Ovary (tissue), 7 donors: ENCODE measurements at regions not wholly inside any gene's neighbourhood (a gene's known extent, or its start where the extent isn't known, plus 50 kb on each side); places are given as distances from the start of the nearest gene placed in this dataset.

Source experiments
- DNase-seq, 5 donors: peaks; one replicate each; pipeline ENCODE4 v3.0.0-alpha.2; 2019 to 2020
- H3K27ac ChIP-seq, 2 donors: fragments of 200-600 bp; one replicate each; pipeline versions ENCODE4 v1.5.1 to v1.8.0; 2019 to 2022
- H3K27me3 ChIP-seq: fragments of 200-600 bp; one replicate; pipeline ENCODE4 v1.8.0; 2022
- H3K36me3 ChIP-seq: fragments of 200-600 bp; sonication (generic); one replicate; pipeline ENCODE4 v1.5.1; 2019
- H3K4me1 ChIP-seq: one replicate; pipeline ENCODE4 v1.8.1; 2013; ENCODE audit warnings: mild to moderate bottlenecking, moderate library complexity; ENCODE audit not compliant: insufficient read depth
- H3K4me3 ChIP-seq: fragments of 200-600 bp; sonication (generic); one replicate; pipeline ENCODE4 v1.5.1; 2017
- H3K9me3 ChIP-seq, 2 donors: fragments of 200-600 bp in 1 of 2; sonication (generic) in 1 of 2; one replicate each; pipeline versions ENCODE4 v1.5.1 to v1.8.1; 2013 to 2019; ENCODE audit warnings: mild to moderate bottlenecking in 1 of 2, moderate library complexity in 1 of 2
- CTCF ChIP-seq, 3 donors: fragments of 450-650 bp in 2 of 3; fragments of 200-600 bp in 1 of 3; IDR thresholded peaks; one replicate each; pipeline versions ENCODE4 v1.5.1 to v1.8.0; 2016 to 2022; ENCODE audit warnings: antibody characterized with exemption in 3 of 3, mild to moderate bottlenecking in 1 of 3
- EP300 ChIP-seq: sonication (generic); formaldehyde crosslinking; IDR thresholded peaks from one replicate; pipeline ENCODE4 v1.6.1; 2017; ENCODE audit warnings: antibody characterized with exemption
- POLR2A ChIP-seq: fragments of 450-650 bp; IDR thresholded peaks from one replicate; pipeline ENCODE4 v1.6.1; 2017; ENCODE audit warnings: antibody characterized with exemption, mild to moderate bottlenecking, moderate library complexity
- WGBS, 3 donors: extraction: QIAGEN DNeasy Blood & Tissue Kit in 1 of 3; methylation state at CpG; one replicate each; pipeline versions ENCODE4 v1.1.5 to v1.1.7; 2013 to 2017; 5-methylcytosine and 5-hydroxymethylcytosine counted together
- intact Hi-C, 4 donors: fragments of 100-400 bp; cut with DNase I; formaldehyde crosslinking; loops; one replicate each; pipeline versions ENCODE4 v1.11.0 to v1.15.1; 2022 to 2023
- donor health status: DM: no; HTN: no; CAD: no; lungs with moderate emphysema.
- donor health status: DM: no; HTN: no; CAD: no.
- donor health status: Bipolar disorder and iron deficiency.
- donor health status: DM: no; HTN: no; CAD: no.
- donor health status: DM: yes; HTN: yes; CAD: no.

- H3K27ac ChIP-seq = no peak overlapping the region
- H3K36me3 ChIP-seq = no peaks in the 10 kb centered on the region
- TF ChIP-seq POLR2A (no peak), EP300 (no peak), CTCF (IDR thresholded peaks at IDR 0.05) (no peak)
- no peak for DNase-seq
- WGBS, 3 donors = 65 to 81% (median 75%) methylated on average over 5 of the region's 5 CpGs
- intact Hi-C loops = no loop called here
- no peaks in the 10 kb centered on the region for H3K9me3 ChIP-seq
- H3K27me3 ChIP-seq = no peaks in the 10 kb centered on the region
- no peak overlapping the region for H3K4me3 ChIP-seq
- no peaks in the 10 kb centered on the region for H3K4me1 ChIP-seq
These were observed 319.1 kb downstream of the KIF4B start for GRCh38 chr5:155332618-155333017.

GRCh38 chr5:155342956-155343355, 329.4 kb downstream of the KIF4B start:
- no peak for TF ChIP-seq CTCF (IDR thresholded peaks at IDR 0.05)
- no peak for TF ChIP-seq EP300
- no peak for TF ChIP-seq POLR2A
- Histone ChIP-seq H3K27ac (no peak overlapping the region), H3K36me3 (no peaks in the 10 kb centered on the region), H3K4me3 (no peak overlapping the region), H3K9me3 (no peaks in the 10 kb centered on the region), H3K4me1 (no peaks in the 10 kb centered on the region), H3K27me3 (no peaks in the 10 kb centered on the region)
- WGBS, 3 donors = 43 to 60% (median 57%) methylated on average over 2 of the region's 2 CpGs
- DNase-seq = no peak
- intact Hi-C loops = no loop called here

- Histone ChIP-seq H3K4me3 (no peak overlapping the region), H3K27ac (no peak overlapping the region), H3K36me3 (no peaks in the 10 kb centered on the region), H3K27me3 (no peaks in the 10 kb centered on the region), H3K4me1 (no peaks in the 10 kb centered on the region), H3K9me3 (no peaks in the 10 kb centered on the region)
- WGBS, 3 donors = 91 to 100% (median 95%) methylated on average over 1 of the region's 1 CpG
- TF ChIP-seq CTCF (IDR thresholded peaks at IDR 0.05) (no peak), EP300 (no peak), POLR2A (no peak)
- no peak for DNase-seq
- intact Hi-C loops = no loop called here
These were observed 329.9 kb downstream of the KIF4B start for GRCh38 chr5:155343468-155343867.

GRCh38 chr5:155353231-155353630, 339.7 kb downstream of the KIF4B start:
- Histone ChIP-seq H3K27ac (no peak overlapping the region), H3K27me3 (no peaks in the 10 kb centered on the region), H3K4me3 (no peak overlapping the region), H3K36me3 (no peaks in the 10 kb centered on the region), H3K9me3 (no peaks in the 10 kb centered on the region), H3K4me1 (no peaks in the 10 kb centered on the region)
- TF ChIP-seq EP300 (no peak), CTCF (IDR thresholded peaks at IDR 0.05) (no peak), POLR2A (no peak)
- no peak for DNase-seq
- intact Hi-C loops = no loop called here

GRCh38 chr5:155366096-155366495, 352.5 kb downstream of the KIF4B start:
- DNase-seq = no peak
- TF ChIP-seq POLR2A (no peak), EP300 (no peak), CTCF (IDR thresholded peaks at IDR 0.05) (no peak)
- Histone ChIP-seq H3K4me3 (no peak overlapping the region), H3K4me1 (no peaks in the 10 kb centered on the region), H3K36me3 (no peaks in the 10 kb centered on the region), H3K9me3 (no peaks in the 10 kb centered on the region), H3K27ac (no peak overlapping the region), H3K27me3 (no peaks in the 10 kb centered on the region)
- intact Hi-C loops = no loop called here
- 81 to 86% (median 84%) methylated on average over 4 of the region's 4 CpGs for WGBS, 3 donors
